Stimulated activated memory B cell treated with anti-CD40 and anti-IgM and Interleukin-4, amounts not matched to agents 10 μg/mL and 1 μg/mL and 100 μg/mL, for 72 hours (primary cell): ENCODE measurements at regions not wholly inside any gene's neighbourhood (a gene's known extent, or its start where the extent isn't known, plus 50 kb on each side); places are given as distances from the start of the nearest gene placed in this dataset.

ENCODE experiments used
- ATAC-seq: fragments of 150-1000 bp; cut with Tn5 transposase; 2 replicates; pipeline ENCODE4 v1.10.0; 2021
- H3K27ac Mint-ChIP-seq: one replicate; pipeline ENCODE4 v1.8.0; 2022; ENCODE audit warnings: mild to moderate bottlenecking, mixed read lengths
- H3K27me3 Mint-ChIP-seq: one replicate; pipeline ENCODE4 v1.8.0; 2022; ENCODE audit warnings: mixed read lengths
- H3K36me3 Mint-ChIP-seq: one replicate; pipeline ENCODE4 v1.8.0; 2022; ENCODE audit warnings: mixed read lengths
- H3K4me1 Mint-ChIP-seq: one replicate; pipeline ENCODE4 v1.8.0; 2022; ENCODE audit warnings: mixed read lengths
- H3K4me3 Mint-ChIP-seq: one replicate; pipeline ENCODE4 v1.8.0; 2022; ENCODE audit warnings: mild to moderate bottlenecking, moderate library complexity, mixed read lengths
- H3K9me3 Mint-ChIP-seq: one replicate; pipeline ENCODE4 v1.8.0; 2022; ENCODE audit warnings: mixed read lengths

DNA sequence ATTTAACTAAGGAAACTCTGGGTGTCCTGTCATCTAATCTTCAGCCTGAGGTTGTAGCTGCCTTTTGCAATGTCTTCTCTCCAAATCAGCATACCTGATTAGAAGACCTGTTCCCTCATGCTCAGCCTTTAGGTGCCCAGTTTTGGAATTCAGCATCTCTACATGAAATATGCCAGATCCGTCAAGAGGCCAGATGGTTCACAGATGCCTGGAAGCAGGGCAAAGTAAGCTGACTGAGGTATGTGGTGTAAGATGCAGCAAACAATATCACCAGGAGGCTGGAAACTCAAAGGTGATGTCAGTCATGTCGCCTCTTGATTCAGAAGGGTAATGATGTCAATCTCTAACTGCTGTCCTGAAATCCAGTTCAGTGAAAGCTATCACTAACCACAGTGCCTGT lies 324.4 kb downstream of the PRELID2 start:
- no peak for ATAC-seq
- Mint-ChIP-seq H3K36me3 (no peaks in the 10 kb centered on the region), H3K4me1 (no peaks in the 10 kb centered on the region), H3K27ac (no peak overlapping the region), H3K9me3 (peaks cover 4% of the 10 kb centered on the region), H3K27me3 (no peaks in the 10 kb centered on the region), H3K4me3 (no peak overlapping the region)

DNA sequence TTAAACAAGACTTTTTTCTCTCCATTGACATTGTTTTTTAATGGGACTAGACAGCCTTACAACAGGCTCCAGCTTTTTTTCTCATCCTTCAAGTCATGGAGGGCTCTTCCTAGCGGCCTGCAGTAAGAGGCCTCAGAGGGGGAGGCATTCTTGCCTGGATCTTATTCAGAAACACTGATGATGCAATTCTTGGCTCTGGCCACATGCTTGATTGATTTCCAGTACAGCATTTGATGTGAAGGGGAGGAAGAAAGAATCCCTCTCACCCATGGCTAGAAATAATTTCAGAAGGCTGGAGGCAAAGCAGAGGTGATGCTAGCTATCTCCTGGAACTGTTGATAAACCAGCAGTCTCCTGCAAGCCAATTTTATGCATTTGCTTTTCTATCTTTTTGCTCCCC lies 324.8 kb downstream of the PRELID2 start:
- no peak for ATAC-seq
- Mint-ChIP-seq H3K36me3 (no peaks in the 10 kb centered on the region), H3K4me1 (no peaks in the 10 kb centered on the region), H3K27ac (no peak overlapping the region), H3K4me3 (no peak overlapping the region), H3K9me3 (peaks cover 4% of the 10 kb centered on the region), H3K27me3 (no peaks in the 10 kb centered on the region)

DNA sequence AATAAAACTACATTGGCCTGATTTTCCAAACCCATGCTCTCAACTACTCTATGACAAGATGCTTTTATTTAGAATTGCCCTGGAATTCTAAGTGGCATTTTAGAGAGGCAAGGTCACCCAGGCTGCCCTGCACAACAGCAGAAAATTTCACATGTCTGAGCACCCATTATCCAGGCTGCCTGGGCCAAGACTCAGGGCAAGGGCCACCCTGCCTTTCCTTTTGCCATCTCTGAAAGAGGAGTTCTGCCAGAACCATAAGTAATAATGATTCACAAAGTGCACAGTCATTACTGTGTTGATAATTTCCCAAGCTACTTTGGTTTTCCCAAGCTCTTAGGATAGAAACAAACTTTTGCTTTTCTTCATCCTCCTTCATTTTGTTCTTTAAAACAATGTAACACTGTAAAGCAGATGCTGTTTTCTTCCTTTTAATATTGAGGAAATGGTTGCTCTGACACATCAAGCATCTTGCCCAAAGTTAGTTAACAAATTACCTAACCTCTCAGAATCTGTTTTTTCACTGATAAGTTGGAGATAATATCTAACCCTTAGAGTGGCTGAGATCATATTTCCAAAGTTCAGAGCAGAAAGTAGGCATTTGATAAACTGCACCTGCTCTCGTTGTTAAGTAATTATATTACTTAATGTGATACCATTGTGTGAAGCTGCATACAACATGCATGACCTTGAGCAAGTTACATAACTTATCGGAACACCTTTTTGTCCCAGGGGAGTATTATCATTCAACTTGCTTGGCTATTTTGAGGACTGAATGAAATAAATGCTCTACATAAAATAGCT lies 325.6 kb downstream of the PRELID2 start:
- Mint-ChIP-seq H3K9me3 (no peaks in the 10 kb centered on the region), H3K27me3 (no peaks in the 10 kb centered on the region), H3K4me1 (no peaks in the 10 kb centered on the region), H3K4me3 (no peak overlapping the region), H3K36me3 (no peaks in the 10 kb centered on the region), H3K27ac (no peak overlapping the region)
- no peak for ATAC-seq

DNA sequence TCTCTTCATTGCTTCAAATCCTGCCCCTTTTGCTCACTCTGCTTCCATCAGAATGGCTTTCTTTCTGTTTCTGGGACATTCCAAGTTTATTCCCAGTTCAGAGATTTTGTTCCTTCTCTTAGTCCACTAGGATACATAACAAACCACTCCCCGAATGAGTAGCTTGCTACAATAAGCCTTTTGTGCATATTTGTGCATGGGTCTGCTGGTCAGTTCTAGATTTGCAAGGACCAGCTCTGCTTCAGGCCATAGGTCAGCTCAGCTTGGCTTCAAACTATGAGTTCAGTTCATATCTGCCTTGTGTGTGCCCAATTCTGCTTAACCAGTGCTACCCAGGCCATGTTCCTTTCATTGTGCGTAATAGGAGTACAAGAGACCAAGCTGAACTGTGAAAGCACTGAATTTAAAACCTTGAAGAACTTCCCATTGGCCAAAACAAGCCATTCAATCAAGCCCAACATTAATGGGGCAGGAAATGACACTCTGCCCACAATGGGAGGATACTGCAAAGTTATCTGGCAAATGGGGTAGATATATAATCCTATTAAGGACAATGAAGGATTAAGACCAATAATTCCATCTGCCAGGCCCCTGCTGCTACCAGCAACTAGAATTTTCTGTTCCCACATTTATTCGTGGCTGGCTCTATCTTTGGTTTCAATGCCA lies 328.8 kb downstream of the PRELID2 start:
- Mint-ChIP-seq H3K4me1 (no peaks in the 10 kb centered on the region), H3K27me3 (no peaks in the 10 kb centered on the region), H3K27ac (no peak overlapping the region), H3K4me3 (no peak overlapping the region), H3K36me3 (no peaks in the 10 kb centered on the region), H3K9me3 (peaks cover 6% of the 10 kb centered on the region)
- ATAC-seq, result no peak

- no peaks in the 10 kb centered on the region for H3K4me1 Mint-ChIP-seq
- no peaks in the 10 kb centered on the region for H3K36me3 Mint-ChIP-seq
- H3K4me3 Mint-ChIP-seq, result no peak overlapping the region
- no peak for ATAC-seq
- no peak overlapping the region for H3K27ac Mint-ChIP-seq
- H3K9me3 Mint-ChIP-seq, result peaks cover 6% of the 10 kb centered on the region
- no peaks in the 10 kb centered on the region for H3K27me3 Mint-ChIP-seq
Measured at GRCh38 chr5:145502906-145503305, 332.2 kb downstream of the PRELID2 start.

DNA sequence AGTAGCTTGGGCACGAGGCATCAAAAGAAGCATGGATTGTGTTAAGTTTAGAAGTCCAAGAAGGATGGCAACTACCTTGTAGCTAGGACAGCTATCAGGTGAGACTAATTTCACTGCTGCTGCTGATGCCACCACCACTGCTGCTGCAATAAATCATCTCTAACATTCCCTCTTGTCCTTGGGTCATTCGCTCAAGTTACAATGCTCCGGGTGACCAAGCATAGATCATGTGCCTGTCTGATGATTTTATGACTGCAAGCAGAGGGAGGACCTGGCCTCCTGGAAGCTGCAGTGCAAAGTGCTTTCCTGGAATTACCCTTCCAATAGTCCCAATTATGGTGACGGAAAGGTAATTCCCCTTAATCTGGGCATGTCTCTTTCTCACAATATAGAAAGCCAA lies 334.4 kb downstream of the PRELID2 start:
- Mint-ChIP-seq H3K4me3 (no peak overlapping the region), H3K4me1 (no peaks in the 10 kb centered on the region), H3K27me3 (no peaks in the 10 kb centered on the region), H3K36me3 (no peaks in the 10 kb centered on the region), H3K9me3 (peaks cover 12% of the 10 kb centered on the region), H3K27ac (no peak overlapping the region)
- ATAC-seq, result no peak

DNA sequence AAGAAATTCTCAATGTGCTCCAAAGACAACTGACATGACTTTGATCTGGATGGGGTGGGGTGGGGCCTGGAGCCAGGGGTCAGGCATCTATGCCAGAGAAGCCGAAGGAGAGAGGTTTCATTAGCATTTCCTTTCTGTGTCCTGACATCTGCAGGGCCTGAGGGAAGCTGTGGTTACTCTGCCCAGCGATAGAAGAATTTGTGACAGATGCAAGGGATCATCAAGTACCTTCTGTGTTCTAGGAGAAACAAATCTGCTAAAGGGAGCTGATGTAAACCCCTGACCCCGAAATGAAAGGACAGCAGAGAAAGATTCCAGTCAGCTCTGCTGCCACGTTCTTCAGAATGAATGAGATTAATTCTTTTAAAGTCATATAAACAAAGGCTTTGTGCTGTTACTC lies 335.7 kb downstream of the PRELID2 start:
- H3K4me3 Mint-ChIP-seq, result no peak overlapping the region
- no peaks in the 10 kb centered on the region for H3K4me1 Mint-ChIP-seq
- H3K27ac Mint-ChIP-seq, result no peak overlapping the region
- no peak for ATAC-seq
- peaks cover 12% of the 10 kb centered on the region for H3K9me3 Mint-ChIP-seq
- no peaks in the 10 kb centered on the region for H3K36me3 Mint-ChIP-seq
- no peaks in the 10 kb centered on the region for H3K27me3 Mint-ChIP-seq

DNA sequence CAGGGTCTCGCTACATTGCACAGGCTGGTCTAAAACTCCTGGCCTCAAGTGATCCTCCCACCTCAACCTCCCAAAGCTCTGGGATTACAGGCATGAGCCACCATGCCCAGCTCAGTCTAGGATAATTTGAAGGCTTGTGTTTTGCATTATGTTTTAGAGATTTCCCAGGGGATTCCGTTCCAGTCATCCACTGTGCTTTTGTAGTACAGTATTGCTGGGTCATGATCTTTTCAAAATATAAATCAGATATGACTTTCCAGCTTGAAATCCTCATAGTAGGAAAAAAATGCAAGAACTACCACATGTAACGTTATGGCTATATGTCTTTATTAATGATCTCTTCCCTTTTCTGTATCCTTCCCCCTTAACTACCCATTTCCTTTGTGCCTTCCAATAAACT lies 338.1 kb downstream of the PRELID2 start:
- no peaks in the 10 kb centered on the region for H3K27me3 Mint-ChIP-seq
- no peaks in the 10 kb centered on the region for H3K4me1 Mint-ChIP-seq
- H3K36me3 Mint-ChIP-seq, result no peaks in the 10 kb centered on the region
- no peak overlapping the region for H3K27ac Mint-ChIP-seq
- H3K9me3 Mint-ChIP-seq, result peaks cover 15% of the 10 kb centered on the region
- no peak for ATAC-seq
- H3K4me3 Mint-ChIP-seq, result no peak overlapping the region

DNA sequence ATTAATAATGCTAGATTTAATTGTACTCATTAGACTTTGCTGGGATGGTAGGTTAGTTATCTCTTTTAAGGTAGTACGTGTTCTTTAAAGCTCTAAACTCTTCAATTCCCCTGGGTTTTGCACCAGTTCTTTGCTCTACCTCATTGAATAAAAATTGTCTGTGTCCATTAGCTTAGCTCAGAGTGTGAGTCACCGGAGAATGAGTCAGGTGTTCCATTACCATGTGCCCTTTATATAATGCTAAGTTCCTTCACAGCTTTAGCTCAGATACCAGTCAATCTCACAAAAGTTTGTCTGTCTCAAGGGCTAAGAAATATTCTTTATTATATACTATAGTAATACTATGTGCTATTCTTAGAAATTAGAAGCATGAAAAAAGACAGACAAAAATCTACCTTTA lies 339.4 kb downstream of the PRELID2 start:
- Mint-ChIP-seq H3K9me3 (peaks cover 12% of the 10 kb centered on the region), H3K4me1 (no peaks in the 10 kb centered on the region), H3K27me3 (no peaks in the 10 kb centered on the region), H3K36me3 (no peaks in the 10 kb centered on the region), H3K27ac (no peak overlapping the region), H3K4me3 (no peak overlapping the region)
- no peak for ATAC-seq

- Mint-ChIP-seq H3K27ac (no peak overlapping the region), H3K9me3 (peaks cover 12% of the 10 kb centered on the region), H3K4me3 (no peak overlapping the region), H3K4me1 (no peaks in the 10 kb centered on the region), H3K36me3 (no peaks in the 10 kb centered on the region), H3K27me3 (no peaks in the 10 kb centered on the region)
- ATAC-seq, result no peak
Measured at GRCh38 chr5:145495196-145495595, 339.9 kb downstream of the PRELID2 start.

DNA sequence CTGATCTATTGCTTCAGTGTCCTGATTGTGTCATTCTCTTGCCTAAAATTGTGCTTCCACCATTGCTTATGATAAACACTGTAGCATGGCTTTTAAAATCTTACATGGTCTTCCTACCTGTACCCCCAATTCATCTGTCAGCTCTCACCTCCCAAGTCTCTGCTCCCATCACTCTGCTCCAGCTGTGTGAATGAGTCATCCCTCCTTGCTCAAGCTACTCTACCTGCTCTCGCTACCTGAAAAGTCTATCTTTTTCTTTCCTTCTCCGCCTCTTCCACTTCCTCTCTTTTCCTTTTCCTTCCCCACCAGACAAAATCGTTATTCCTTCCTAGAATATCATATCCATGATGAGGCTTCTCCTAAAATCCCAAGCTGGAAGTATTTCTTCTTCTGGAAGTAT lies 341.7 kb downstream of the PRELID2 start:
- no peaks in the 10 kb centered on the region for H3K36me3 Mint-ChIP-seq
- no peak for ATAC-seq

GRCh38 chr5:145489516-145489915 lies 345.6 kb downstream of the PRELID2 start:
- no peak overlapping the region for H3K27ac Mint-ChIP-seq
- H3K4me3 Mint-ChIP-seq, result no peak overlapping the region
- H3K9me3 Mint-ChIP-seq, result peaks cover 6% of the 10 kb centered on the region
- no peaks in the 10 kb centered on the region for H3K4me1 Mint-ChIP-seq
- H3K36me3 Mint-ChIP-seq, result no peaks in the 10 kb centered on the region
- ATAC-seq, result no peak
- no peaks in the 10 kb centered on the region for H3K27me3 Mint-ChIP-seq

More for the DNA sequence above, 341.7 kb downstream of the PRELID2 start:
- Mint-ChIP-seq H3K4me3 (no peak overlapping the region), H3K27me3 (no peaks in the 10 kb centered on the region), H3K27ac (no peak overlapping the region), H3K9me3 (peaks cover 12% of the 10 kb centered on the region), H3K4me1 (no peaks in the 10 kb centered on the region)

GRCh38 chr5:145484158-145484557 lies 351.0 kb downstream of the PRELID2 start:
- no peak overlapping the region for H3K27ac Mint-ChIP-seq
- ATAC-seq, result no peak
- H3K9me3 Mint-ChIP-seq, result peaks cover 3% of the 10 kb centered on the region
- no peaks in the 10 kb centered on the region for H3K36me3 Mint-ChIP-seq
- no peaks in the 10 kb centered on the region for H3K27me3 Mint-ChIP-seq
- no peaks in the 10 kb centered on the region for H3K4me1 Mint-ChIP-seq
- no peak overlapping the region for H3K4me3 Mint-ChIP-seq

GRCh38 chr5:145483212-145483611 lies 351.9 kb downstream of the PRELID2 start:
- no peaks in the 10 kb centered on the region for H3K4me1 Mint-ChIP-seq
- H3K4me3 Mint-ChIP-seq, result no peak overlapping the region
- H3K36me3 Mint-ChIP-seq, result no peaks in the 10 kb centered on the region
- H3K9me3 Mint-ChIP-seq, result peaks cover 3% of the 10 kb centered on the region
- no peak for ATAC-seq
- H3K27ac Mint-ChIP-seq, result no peak overlapping the region
- no peaks in the 10 kb centered on the region for H3K27me3 Mint-ChIP-seq

GRCh38 chr5:145479857-145480256 lies 355.3 kb downstream of the PRELID2 start:
- Mint-ChIP-seq H3K9me3 (peaks cover 3% of the 10 kb centered on the region), H3K27me3 (no peaks in the 10 kb centered on the region), H3K27ac (no peak overlapping the region), H3K4me3 (no peak overlapping the region), H3K4me1 (no peaks in the 10 kb centered on the region), H3K36me3 (no peaks in the 10 kb centered on the region)
- no peak for ATAC-seq

DNA sequence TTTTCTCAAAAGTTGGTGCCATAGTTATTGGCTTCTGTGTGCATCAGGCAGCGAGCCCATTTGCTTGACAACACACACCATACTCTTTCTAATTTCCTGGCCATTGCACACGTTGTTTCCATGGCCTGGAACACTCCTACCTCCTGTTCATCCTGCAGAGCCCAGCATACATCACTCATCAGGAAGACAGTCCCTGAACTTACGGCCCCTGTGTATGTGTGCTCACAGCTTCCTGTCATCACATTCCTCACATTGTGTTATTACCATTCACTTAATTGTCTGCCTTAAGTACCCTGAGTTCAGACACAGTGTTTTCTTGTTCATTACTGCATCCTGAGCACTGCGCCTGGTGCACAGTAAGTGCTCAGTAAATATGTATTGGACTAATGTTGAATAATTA lies 355.9 kb downstream of the PRELID2 start:
- H3K27me3 Mint-ChIP-seq, result no peaks in the 10 kb centered on the region
- no peak overlapping the region for H3K4me3 Mint-ChIP-seq
- H3K36me3 Mint-ChIP-seq, result no peaks in the 10 kb centered on the region
- H3K9me3 Mint-ChIP-seq, result peaks cover 3% of the 10 kb centered on the region
- H3K4me1 Mint-ChIP-seq, result no peaks in the 10 kb centered on the region
- no peak overlapping the region for H3K27ac Mint-ChIP-seq
- no peak for ATAC-seq
